Stomach (tissue), 4 donors: ENCODE measurements at regions not wholly inside any gene's neighbourhood (a gene's known extent, or its start where the extent isn't known, plus 50 kb on each side); places are given as distances from the start of the nearest gene placed in this dataset.

Source experiments
- EP300 ChIP-seq: sonication (generic); formaldehyde crosslinking; IDR thresholded peaks from one replicate; pipeline ENCODE4 v1.6.1; 2017; ENCODE audit warnings: antibody characterized with exemption
- POLR2A ChIP-seq, 4 donors: fragments of 450-650 bp; IDR thresholded peaks; one replicate each; pipeline ENCODE4 v1.6.1; 2016; ENCODE audit warnings: antibody characterized with exemption in 4 of 4, control low read depth in 2 of 4, mild to moderate bottlenecking in 1 of 4, moderate library complexity in 1 of 4
- TF ChIP-seq, protein P1 (sequence below), 7 experiments: fragments of 450-650 bp in 4 of 7; fragments of 200-600 bp in 3 of 7; sonication (generic) in 3 of 7; IDR thresholded peaks; one replicate each; pipeline ENCODE4 v1.5.1; 2016 to 2019; ENCODE audit warnings: antibody characterized with exemption in 7 of 7, control low read depth in 2 of 7, mild to moderate bottlenecking in 1 of 7

- TF ChIP-seq, protein P1, sequence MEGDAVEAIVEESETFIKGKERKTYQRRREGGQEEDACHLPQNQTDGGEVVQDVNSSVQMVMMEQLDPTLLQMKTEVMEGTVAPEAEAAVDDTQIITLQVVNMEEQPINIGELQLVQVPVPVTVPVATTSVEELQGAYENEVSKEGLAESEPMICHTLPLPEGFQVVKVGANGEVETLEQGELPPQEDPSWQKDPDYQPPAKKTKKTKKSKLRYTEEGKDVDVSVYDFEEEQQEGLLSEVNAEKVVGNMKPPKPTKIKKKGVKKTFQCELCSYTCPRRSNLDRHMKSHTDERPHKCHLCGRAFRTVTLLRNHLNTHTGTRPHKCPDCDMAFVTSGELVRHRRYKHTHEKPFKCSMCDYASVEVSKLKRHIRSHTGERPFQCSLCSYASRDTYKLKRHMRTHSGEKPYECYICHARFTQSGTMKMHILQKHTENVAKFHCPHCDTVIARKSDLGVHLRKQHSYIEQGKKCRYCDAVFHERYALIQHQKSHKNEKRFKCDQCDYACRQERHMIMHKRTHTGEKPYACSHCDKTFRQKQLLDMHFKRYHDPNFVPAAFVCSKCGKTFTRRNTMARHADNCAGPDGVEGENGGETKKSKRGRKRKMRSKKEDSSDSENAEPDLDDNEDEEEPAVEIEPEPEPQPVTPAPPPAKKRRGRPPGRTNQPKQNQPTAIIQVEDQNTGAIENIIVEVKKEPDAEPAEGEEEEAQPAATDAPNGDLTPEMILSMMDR (IDR thresholded peaks at IDR 0.05), result no peak
- TF ChIP-seq POLR2A (IDR thresholded peaks at IDR 0.05) (no peak), EP300 (no peak)
These were observed 148.7 kb downstream of the KDR start for GRCh38 chr4:54976682-54977081.
